SU-DHL-6 (cell line): ENCODE measurements at regions not wholly inside any gene's neighbourhood (a gene's known extent, or its start where the extent isn't known, plus 50 kb on each side); places are given as distances from the start of the nearest gene placed in this dataset.

Experiments used
- CTCF ChIP-seq: fragments of 200-600 bp; sonication (generic); IDR thresholded peaks from one replicate; pipeline ENCODE4 v1.5.1; 2017; ENCODE audit warnings: antibody characterized with exemption, mild to moderate bottlenecking, low read length, moderate library complexity; ENCODE audit not compliant: insufficient read depth, poor library complexity, severe bottlenecking
- EZH2phosphoT487 ChIP-seq: fragments of 200-600 bp; sonication (generic), shearing (Covaris generic); conservative IDR thresholded peaks from 2 replicates; pipeline ENCODE4 v1.6.1; 2018; ENCODE audit warnings: mild to moderate bottlenecking, antibody characterized with exemption, low read length, moderate library complexity, mixed read lengths

- TF ChIP-seq CTCF = no peak
- no peak for TF ChIP-seq EZH2phosphoT487
Measured at GRCh38 chr5:144844086-144844485, 673.4 kb downstream of the KCTD16 start.
